Urinary bladder (tissue), 3 donors: ENCODE measurements at regions not wholly inside any gene's neighbourhood (a gene's known extent, or its start where the extent isn't known, plus 50 kb on each side); places are given as distances from the start of the nearest gene placed in this dataset.

ENCODE experiments used
- DNase-seq: peaks from one replicate; pipeline ENCODE4 v3.0.0-alpha.2; 2015; ENCODE audit errors: extremely low spot score
- H3K27ac ChIP-seq: one replicate; pipeline ENCODE4 v1.5.1; 2013; ENCODE audit warnings: low read depth, mild to moderate bottlenecking, moderate library complexity
- H3K36me3 ChIP-seq: one replicate; pipeline ENCODE4 v1.6.1; 2013; ENCODE audit warnings: mild to moderate bottlenecking, moderate library complexity; ENCODE audit not compliant: insufficient read depth
- H3K4me1 ChIP-seq: one replicate; pipeline ENCODE4 v1.6.1; 2013; ENCODE audit warnings: mild to moderate bottlenecking, moderate library complexity; ENCODE audit not compliant: insufficient read depth
- H3K4me3 ChIP-seq: one replicate; pipeline ENCODE4 v1.5.1; 2013; ENCODE audit warnings: low read depth, low read length
- WGBS: extraction: QIAGEN DNeasy Blood & Tissue Kit; methylation state at CpG from one replicate; pipeline ENCODE4 v1.1.7; 2013; 5-methylcytosine and 5-hydroxymethylcytosine counted together
- donor health status: healthy with polysubstance abuse.
- donor health status: healthy.

DNA sequence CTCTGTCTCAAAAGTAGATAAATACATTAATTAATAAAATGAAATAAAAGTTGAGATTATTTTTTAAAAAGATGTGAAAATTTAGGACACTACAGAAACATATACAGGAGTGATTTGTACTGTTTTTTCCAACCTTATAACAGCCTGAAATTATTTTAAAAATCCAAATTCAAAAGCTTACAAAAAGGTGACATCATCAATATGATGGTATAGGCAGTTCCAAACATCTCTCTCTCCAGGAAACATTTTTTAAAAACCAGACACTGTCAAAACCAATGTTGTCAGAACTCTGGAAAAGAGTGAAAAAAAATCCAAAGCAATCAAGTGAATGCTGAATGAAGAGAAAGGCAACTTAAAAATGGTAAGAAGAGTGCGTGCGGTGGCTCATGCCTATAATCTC, 76.7 kb downstream of the HHEX start:
- no peak overlapping the region for H3K27ac ChIP-seq
- no peak overlapping the region for H3K4me3 ChIP-seq
- no peaks in the 10 kb centered on the region for H3K4me1 ChIP-seq
- no peaks in the 10 kb centered on the region for H3K36me3 ChIP-seq
- 96% methylated on average over 2 of the region's 2 CpGs for WGBS
- DNase-seq: no peak

DNA sequence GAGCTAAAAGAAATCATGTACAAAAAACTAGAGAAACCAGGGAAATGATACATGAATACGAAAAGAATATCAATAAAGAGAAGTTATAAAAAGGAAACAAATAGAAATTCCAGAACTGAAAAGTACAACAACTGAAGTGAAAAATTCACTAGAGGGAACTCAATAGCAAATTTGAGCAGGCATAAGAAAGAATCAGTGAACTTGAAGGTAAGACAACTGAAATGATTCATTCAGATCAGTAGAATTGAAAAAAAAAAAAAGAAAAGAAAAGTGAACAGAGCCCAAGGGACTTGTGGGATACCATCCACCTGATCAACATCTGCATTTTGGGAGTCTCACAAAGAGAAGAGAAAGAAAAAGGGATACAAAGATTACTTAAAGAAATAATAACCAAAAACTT, 78.3 kb downstream of the HHEX start:
- Histone ChIP-seq H3K36me3 (no peaks in the 10 kb centered on the region), H3K27ac (no peak overlapping the region), H3K4me3 (no peak overlapping the region), H3K4me1 (no peaks in the 10 kb centered on the region)
- no peak for DNase-seq
- whole genome bisulfite sequencing: 93% methylated on average over 1 of the region's 1 CpG

DNA sequence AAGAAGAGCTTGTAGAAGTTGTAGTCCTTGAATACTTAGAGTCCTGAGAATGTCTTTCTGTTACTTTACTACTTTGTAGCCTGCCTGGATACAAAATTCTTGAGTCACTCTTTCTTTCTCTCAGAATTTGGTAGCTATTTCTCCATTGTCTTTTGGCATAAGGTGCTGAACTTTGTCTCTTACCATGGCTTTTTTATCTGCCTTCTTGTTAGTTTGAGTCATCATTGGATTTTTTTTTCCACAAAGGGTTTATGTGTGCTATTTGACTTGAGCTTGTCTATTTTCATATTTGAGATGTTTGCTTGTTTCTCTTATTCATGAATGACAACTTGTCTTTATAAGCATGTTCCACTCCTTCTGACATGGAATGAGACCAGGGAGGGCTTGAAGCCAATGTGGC, 74.5 kb upstream of the EXOC6 start:
- no peaks in the 10 kb centered on the region for H3K36me3 ChIP-seq
- H3K4me3 ChIP-seq: no peak overlapping the region
- DNase-seq: no peak
- H3K27ac ChIP-seq: no peak overlapping the region
- H3K4me1 ChIP-seq: no peaks in the 10 kb centered on the region

DNA sequence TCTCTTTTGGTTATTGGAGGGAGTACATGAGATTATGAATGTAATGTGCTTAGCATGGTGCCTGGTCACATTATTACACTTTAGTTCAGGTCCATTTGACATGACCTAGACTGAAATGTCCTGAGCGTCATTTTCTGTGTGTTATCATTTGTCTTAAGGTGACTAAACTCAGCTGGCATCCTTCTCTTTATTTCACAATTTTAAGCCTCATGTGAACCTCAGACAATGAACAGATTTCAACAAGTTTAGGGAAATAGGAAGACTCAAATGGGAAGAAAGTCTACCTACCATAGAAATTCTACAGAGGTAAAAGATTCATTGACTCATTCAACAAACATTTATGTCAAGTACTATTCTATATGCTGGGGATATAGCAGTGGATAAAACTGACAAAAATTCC, 70.2 kb upstream of the EXOC6 start:
- H3K27ac ChIP-seq: no peak overlapping the region
- H3K36me3 ChIP-seq: no peaks in the 10 kb centered on the region
- 87% methylated on average over 1 of the region's 1 CpG for WGBS
- no peak for DNase-seq
- H3K4me1 ChIP-seq: no peaks in the 10 kb centered on the region
- H3K4me3 ChIP-seq: no peak overlapping the region

DNA sequence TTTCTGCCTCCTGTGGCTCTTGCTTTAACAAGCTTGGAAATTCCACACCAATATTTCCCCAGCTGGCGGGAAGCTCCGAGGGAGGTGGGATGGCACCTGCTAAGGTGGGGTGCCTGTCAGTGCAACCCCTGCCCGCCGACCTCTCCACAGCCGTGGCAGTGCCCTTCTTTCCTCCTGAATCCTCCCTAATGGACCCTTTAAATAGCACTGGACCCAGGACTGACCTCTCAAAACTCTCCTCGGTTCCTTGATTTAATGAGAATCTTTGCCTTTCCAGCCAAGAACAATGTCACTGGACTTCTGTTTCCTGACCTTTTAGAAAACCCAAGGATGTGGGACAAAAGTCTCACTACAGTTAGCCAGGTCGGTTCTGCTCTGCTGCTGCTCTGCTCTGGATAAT, 63.2 kb upstream of the EXOC6 start:
- H3K36me3 ChIP-seq: no peaks in the 10 kb centered on the region

DNA sequence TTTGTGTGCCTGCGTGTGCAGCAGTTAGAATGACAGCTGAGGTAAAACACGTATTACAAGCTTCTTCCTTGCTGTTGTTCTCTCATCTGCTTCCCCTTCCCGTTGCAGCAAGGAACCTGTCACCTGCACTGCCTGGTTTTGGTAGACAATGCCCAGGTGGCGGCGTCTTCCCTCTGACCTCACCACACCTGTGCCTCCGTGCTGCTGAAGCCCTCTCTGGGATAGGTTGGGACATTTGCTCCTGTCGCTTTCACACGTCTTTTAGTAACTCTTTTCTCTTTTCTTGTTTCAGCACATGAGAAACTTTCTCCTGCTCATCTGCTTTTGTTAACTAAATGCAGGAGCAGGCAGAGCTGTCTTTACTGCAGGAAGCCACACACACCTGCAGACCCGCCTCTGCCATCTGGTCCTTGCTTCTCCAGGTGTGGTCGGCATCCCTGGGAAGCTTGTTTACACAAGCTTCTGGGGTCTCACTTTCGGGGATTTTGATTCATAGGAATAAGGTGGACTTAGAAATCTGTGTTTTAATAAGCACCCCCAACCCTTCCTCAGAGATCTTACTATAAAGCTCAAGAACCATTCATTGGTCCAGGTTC, 60.7 kb upstream of the EXOC6 start:
- H3K36me3 ChIP-seq: no peaks in the 10 kb centered on the region
- H3K27ac ChIP-seq: no peak overlapping the region
- H3K4me3 ChIP-seq: no peak overlapping the region
- H3K4me1 ChIP-seq: no peaks in the 10 kb centered on the region
- no peak for DNase-seq
- WGBS: 64% methylated on average over 11 of the region's 11 CpGs

More for the DNA sequence above, 63.2 kb upstream of the EXOC6 start:
- Histone ChIP-seq H3K4me1 (no peaks in the 10 kb centered on the region), H3K4me3 (no peak overlapping the region), H3K27ac (no peak overlapping the region)
- 70% methylated on average over 7 of the region's 7 CpGs for WGBS
- no peak for DNase-seq

DNA sequence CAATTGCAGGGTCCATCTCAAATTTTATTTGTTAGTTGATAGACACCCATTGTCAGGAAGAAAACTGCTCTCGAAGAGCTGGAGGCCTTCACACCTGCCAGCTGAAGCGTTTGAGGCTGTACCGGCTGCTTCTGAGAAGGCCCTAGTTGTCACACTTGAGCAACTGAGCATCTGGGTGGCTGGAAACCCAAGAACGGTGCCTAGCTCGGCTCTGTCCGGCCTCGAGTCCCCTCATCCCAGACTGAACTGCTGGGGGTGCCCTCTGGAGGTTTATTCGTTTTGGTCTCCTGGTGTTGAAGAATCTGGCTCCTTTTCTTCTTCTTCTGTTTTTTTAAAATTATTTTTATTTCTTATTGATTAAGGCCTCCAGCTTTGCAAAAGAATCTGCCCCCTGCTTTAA, 59.3 kb upstream of the EXOC6 start:
- Histone ChIP-seq H3K4me1 (no peaks in the 10 kb centered on the region), H3K4me3 (no peak overlapping the region), H3K36me3 (no peaks in the 10 kb centered on the region), H3K27ac (no peak overlapping the region)
- DNase-seq: no peak
- WGBS: 87% methylated on average over 8 of the region's 8 CpGs

DNA sequence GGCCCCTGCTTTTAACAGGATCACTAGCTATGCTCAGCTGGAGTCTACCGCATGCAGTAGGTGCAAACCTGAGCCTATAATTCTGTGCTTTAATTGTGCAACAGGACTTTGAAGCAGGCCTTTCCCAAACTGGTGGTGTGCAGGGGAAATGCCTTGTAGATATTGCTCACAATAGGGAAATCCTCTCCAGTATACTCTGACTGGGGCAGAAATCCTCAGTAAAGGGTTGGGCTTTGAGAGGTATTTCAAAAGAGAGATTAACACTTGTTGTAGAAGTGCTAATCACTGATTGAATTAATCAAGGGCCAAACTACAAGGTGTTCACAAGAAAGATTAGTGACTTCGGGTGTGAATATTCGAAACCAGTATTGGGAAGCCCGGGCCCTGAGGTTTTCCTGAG, 58.5 kb upstream of the EXOC6 start:
- whole genome bisulfite sequencing: 73% methylated on average over 4 of the region's 4 CpGs
- Histone ChIP-seq H3K4me1 (no peaks in the 10 kb centered on the region), H3K27ac (no peak overlapping the region), H3K36me3 (no peaks in the 10 kb centered on the region), H3K4me3 (no peak overlapping the region)
- no peak for DNase-seq

DNA sequence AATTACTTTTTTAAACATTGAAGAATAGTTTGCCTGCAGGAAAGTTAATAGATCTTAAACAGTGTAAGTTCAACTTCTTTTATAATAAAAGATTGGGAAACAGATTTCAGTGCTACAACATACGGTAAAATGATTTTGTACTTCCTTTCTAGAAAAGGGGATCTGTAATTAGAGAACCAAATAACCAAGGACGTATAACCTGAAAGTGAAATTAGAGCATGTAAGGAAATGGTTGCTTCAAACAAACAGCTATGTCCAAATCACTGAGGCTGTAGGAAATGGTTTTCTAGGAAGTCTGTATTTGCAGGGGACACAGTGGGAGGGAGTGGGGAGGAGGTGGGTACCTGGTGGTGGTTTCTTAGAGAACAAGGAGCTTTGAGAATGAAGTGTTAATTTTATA, 57.9 kb upstream of the EXOC6 start:
- no peak overlapping the region for H3K4me3 ChIP-seq
- WGBS: 63% methylated on average over 2 of the region's 2 CpGs
- H3K4me1 ChIP-seq: no peaks in the 10 kb centered on the region

DNA sequence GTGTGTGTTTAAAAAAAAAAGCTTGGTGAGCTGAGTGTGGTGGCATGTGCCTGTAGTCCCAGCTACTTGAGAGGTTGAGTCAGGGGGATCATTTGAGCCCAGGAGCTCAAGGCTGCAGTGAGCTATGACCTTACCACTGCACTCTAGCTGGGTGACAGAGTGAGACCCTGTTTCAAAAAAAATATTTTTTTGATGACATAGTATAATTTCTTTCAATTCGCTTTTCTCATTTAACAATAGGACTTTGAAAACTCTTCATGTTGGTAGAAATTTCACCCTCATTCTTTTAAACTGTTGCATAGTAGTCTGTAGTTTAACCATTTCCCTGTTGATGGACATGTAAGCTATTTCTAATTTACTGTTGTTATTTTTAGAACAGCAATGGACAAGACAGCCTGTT, 55.7 kb upstream of the EXOC6 start:
- no peaks in the 10 kb centered on the region for H3K4me1 ChIP-seq
- H3K4me3 ChIP-seq: no peak overlapping the region
- WGBS: 93% methylated on average over 1 of the region's 1 CpG
- H3K27ac ChIP-seq: no peak overlapping the region
- no peak for DNase-seq
- no peaks in the 10 kb centered on the region for H3K36me3 ChIP-seq

More for the DNA sequence above, 57.9 kb upstream of the EXOC6 start:
- no peaks in the 10 kb centered on the region for H3K36me3 ChIP-seq
- no peak overlapping the region for H3K27ac ChIP-seq
- no peak for DNase-seq
